ENCODE measurements at regions not wholly inside any gene's neighbourhood (a gene's known extent, or its start where the extent isn't known, plus 50 kb on each side); places are given as distances from the start of the nearest gene placed in this dataset.

GRCh38 chr4:108480881-108481280, 139.5 kb upstream of the RPL34 start:
- no peak for TF ChIP-seq POLR2A (IDR thresholded peaks at IDR 0.05; ENCODE audit: low read depth, low read length)
- no peak for TF ChIP-seq POLR2AphosphoS5 (IDR thresholded peaks at IDR 0.05; ENCODE audit: low read depth, low read length)
- TF ChIP-seq TAF1 (IDR thresholded peaks at IDR 0.05; ENCODE audit: low read depth, low read length), result no peak
- TF ChIP-seq PAX5 (IDR thresholded peaks at IDR 0.05; ENCODE audit: insufficient read depth, low read length, severe bottlenecking), result no peak
- no peak for TF ChIP-seq SPI1 (IDR thresholded peaks at IDR 0.05; ENCODE audit: low read depth, low read length)

Measured in GM12891 (cell line).